Stimulated activated CD4-positive, alpha-beta T cell treated with anti-CD3 and anti-CD28 coated beads, Interleukin-12 subunit alpha, Interleukin-12 subunit beta, amount 100 ng/mL, for 4 hours (primary cell): ENCODE measurements at regions not wholly inside any gene's neighbourhood (a gene's known extent, or its start where the extent isn't known, plus 50 kb on each side); places are given as distances from the start of the nearest gene placed in this dataset.
"Not testable (repeated sequence)": the region's sequence is repeated elsewhere in the genome, so short reads cannot be mapped to it uniquely, and the experiment has no call there.

Source experiments
- DNase-seq: peaks from one replicate; pipeline ENCODE4 v3.0.0-alpha.2; 2020

DNA sequence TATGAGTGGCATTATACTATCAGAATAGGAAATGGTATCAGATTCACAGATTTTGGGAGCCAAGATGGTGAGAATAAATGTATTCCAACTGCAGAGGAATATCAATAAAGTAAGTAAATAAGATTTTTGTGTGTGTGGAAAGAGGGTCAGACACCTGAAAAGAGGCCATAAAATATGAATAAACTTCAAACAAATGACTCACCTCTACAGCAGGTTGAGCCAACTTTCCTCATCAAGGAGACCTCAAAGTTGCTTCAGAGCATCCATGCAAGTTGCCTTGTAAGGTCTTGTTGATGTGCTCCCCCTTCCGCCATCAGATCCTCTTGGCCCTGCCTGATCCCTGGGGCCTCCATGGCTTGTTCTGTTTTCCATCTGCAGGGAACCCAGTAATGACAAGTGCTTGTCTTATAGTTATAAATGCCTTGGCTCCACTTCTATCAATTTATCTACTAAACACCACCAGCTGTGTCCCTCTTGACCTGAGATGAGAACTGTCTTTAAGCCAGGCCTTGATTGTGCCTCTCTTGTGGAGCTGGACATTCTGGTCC lies 775.6 kb downstream of the LTN1 start:
- DNase-seq = no peak

DNA sequence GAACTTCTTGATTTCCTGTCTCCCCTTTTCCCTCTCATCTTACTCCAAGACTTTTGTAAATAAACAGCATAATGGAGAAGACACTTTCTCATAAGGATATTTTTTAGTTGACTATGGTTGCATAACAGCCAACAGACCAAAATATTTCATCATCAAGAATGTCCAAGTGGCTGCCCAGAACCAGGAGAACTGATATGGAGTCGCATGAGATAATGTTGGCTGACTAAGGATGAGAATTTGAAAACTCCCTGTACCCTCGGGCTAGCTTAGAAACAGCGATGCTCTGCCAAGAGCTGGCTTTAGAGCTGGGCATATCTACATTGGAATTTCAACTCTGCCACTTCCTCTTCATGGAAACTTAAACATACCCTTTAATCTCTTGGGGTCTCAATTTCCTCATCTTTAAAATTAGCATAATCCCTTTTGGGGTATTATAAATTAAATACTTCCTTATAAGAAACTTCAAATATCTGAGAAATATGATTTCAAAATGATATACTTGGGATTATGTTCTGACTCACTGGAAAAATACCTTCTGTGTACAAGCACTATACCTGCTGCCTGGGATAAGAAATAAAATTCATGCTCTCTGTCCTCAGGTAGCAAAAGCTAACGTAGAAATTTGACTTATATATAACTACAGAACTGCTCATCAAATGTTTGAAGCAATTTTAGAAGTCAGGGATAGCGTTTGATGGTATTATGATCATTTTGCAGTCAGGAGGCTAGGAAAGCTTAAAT lies 777.3 kb downstream of the LTN1 start:
- no peak for DNase-seq

DNA sequence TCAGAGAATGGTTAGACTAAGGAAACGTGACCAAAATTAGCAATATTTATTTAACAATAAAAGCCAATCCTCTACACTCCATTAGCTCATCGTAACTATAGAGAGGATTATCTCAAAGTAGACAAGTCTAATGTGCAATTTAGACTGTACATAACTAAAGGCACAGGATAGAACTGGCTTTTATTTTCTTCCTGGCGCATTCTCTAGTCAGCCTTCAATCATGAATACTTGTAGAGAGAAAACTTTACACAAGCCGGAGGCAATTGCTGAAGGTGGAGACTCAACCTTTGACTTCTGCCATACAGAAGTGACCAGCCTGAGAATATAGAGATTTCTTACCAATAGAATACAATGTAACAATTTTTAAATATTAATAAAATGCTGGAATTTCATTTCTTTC lies 777.9 kb downstream of the LTN1 start:
- no peak for DNase-seq

DNA sequence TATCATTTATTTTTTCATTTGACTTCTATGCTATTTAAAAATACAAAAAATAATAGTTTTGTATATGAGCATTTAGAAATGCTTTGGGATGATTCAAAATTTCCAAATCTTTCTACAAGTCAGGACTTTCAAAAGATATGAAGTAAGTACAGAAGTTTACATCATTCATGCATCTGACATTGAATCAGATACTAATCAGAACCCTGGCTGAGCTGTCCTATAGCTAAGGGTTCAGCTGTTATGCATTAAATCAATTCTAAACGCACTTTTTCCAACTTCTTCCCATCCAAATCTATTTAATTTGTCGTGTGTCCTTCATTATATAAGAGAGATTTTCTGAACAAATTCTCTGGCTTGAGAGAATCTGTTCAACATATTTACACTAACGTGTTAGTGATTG lies 779.4 kb downstream of the LTN1 start:
- DNase-seq = no peak

DNA sequence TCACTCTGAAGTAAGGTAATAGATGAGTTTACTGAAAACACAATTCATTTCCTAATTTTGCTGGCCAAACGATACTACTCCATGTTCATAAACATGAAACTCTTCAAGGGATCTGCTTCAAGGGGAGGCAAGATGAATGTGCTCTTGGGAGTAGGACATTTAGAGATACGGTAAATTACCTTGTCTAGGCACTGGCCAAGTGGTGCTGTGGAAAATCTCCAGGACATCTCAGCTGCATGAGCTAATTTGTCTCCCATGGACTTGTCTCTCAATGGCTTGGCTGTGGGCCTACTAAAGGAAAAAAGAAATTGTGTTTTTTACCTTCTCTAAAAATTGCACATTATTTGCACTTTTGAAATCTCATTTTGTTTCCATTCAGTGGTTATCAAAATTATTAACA lies 780.6 kb downstream of the LTN1 start:
- no peak for DNase-seq

DNA sequence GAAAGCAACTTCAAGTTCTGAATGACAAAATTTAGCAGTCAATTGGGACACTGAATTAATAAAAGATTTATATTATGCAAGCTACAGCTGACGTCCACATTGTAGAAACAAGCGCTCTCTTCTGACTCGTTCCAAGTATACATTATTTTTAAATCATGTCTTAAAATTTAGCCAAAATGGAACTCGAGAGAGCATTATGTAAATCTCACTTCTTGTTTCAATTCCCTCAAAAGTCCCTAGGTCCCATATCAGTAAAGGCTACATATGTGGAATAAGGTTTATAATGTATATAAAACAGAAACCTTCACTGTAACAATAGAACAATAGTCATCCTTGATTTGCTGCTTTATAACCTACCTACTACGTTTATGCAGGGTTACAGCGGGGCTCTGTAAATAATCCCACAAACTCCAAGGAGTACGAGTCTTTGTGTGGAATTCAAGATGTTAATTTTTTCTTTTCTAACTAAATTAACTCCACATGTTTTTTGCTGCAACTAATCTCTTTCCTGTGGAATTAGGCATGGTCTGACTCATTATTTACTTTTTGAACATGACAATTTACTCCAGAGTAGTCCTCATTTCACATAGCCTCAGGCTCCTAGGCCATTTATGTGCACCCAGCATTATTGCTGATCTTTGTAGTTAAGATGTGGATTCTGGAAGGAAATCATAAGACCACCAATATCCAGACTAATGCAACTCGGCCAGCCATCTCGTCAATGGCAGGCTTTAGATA lies 785.1 kb downstream of the LTN1 start:
- no peak for DNase-seq

DNA sequence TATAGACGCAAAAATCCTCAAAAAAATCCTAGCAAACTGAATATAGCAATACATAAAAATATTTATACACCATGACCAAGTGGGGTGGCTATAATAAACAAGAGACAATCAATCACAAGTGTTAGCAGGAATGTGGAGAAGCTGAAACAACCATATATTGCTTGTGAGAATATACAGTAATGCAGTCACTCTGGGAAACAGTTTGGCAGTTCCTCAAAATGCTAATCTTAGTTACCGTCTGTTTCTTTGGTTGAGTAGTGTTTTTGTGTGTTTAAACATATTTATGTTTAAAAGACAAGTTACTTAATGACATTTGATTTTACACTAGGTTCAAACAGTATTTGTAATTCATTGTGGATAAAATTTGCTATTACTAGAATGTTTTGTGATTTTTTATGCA lies 792.0 kb downstream of the LTN1 start:
- DNase-seq = no peak

DNA sequence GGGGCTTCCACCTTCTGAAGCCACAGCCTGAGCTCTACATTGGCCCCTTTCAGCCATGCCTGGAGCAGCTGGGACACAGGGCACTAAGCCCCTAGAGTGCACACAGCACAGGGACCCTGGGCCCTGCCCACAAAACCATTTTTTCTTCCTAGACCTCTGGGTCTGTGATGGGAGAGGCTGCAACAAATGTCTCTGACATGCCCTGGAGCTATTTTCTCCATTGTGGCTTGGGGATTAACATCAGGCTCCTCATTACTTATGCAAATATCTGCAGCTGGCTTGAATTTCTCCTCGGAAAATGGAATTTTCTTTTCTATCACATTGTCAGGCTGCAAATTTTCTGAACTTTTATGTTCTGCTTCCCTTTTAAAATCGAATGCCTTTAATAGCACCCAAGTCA lies 795.7 kb downstream of the LTN1 start:
- no peak for DNase-seq

DNA sequence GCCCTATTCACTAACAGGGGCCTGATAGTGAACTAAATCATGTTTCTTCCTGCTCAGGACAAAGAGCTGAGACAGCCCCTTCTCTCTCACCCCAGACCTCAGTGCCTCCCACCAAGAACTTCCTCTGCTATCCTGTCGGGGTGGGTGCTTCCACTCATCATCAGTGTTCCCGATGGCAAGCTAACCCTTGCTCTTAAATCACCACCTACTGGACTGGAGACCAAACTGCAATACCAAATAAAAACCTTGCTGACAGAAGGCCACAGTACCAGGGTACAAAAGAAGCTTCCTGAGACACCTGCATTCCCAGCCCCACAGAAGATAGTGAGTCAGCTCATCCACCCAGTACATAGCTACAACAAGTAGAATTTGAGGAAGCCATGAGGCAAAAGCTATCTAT lies 799.5 kb downstream of the LTN1 start:
- DNase-seq = no peak

DNA sequence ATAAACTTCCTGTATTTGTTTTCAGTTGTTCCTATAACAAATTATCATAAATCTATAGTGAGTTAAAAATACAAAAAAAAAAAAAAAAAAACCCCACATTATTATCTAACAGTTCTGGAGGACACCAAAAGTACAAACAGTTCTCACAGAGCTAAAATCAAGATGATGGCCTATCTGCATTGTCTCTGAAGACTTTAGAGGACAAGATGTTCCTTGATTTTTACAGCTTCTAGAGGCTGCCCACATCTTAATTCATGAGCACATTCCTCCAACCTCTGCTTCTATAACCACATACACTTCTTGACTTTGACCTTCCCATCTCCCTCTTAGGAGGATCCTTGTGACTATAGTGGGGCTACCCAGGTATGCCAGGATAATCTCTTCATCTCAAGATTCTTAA lies 806.1 kb downstream of the LTN1 start:
- no peak for DNase-seq

DNA sequence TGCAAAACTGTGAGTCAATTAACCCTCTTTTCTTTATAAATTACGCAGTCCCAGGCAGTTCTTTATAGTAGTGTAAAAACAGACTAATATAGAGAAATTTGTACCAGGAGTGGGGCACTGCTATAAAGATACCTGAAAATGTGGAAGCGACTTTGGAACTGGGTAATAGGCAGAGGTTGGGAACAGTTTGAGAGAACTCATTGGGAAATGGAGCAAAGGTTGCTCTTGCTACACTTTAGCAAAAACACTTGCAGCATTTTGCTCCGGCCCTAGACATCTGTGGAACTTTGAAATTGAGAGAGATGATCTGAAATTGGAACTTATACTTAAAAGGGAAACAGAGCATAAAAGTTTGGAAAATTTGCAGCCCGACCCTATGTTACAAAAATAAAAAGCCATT lies 810.9 kb downstream of the LTN1 start:
- no peak for DNase-seq

DNA sequence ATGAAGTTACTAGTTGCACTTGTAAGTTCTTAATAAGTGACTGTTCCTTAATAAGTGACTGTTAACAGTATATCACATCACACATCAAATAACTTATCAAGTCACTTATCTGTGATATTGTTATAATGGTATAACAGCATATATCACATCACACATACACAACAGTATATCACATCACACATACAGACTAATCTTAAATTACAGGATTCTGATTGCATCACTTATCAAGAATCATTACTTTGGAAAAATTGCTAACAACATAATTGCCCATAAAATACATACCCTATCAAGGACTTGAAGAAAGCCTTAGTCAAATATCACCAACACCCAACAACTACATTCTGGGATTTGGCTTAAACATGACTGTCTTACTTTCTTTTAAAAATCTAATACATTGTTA lies 813.5 kb downstream of the LTN1 start:
- no peak for DNase-seq

DNA sequence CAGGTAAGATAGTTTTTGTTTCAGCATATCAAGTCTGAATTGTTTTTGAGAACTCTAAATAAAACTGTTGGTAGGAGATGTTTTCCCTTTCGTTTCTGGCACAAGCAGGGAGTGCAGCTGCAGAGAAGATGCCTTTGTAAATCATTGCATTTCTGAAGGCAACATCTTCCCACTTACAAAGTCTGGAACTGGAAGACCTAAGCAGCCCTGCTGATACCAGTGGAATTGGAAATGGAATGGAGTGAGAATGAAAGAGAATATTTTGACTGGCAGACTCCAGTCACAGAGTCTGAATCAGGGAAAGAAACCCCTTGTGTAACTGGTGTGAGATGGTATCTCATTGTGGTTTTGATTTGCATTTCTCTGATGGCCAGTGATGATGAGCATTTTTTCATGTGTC lies 815.6 kb downstream of the LTN1 start:
- no peak for DNase-seq

DNA sequence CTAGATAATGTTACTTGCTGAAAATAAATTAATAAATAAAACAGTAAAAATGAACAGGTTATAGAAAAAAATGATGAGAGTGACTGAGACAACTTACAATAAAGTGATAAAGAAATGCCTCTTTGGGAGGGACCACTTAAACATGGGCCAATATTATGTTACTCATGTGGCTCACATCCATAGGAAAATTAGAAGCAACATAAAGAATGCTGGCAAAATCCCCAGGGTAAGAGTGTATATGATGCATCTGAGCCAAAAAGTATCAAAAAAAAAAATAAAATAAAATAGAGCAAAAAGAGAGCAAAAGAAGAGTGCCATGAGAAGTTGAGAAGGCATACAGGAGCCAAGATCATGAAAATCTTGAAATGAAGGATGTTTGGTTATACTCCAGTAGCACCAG lies 818.0 kb downstream of the LTN1 start:
- no peak for DNase-seq

DNA sequence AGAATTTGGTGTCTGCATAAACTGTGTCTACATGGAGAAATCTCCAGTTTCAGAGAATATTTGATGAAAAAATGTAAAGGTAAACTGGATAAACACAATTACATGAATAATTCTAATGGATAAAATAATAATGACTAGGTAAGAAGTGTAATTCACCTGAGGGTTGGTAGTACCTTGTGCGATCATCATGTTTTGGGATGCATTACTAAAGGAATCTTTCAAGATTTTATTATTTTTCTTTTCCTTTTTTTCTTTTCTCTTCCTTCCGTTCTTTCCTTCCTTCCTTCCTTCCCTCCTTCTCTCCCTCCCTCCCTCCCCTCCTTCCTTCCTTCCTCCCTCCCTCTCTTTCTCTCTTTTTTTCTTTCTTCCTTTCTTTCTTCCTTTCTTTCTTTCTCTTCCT lies 818.7 kb downstream of the LTN1 start:
- DNase-seq = no peak

DNA sequence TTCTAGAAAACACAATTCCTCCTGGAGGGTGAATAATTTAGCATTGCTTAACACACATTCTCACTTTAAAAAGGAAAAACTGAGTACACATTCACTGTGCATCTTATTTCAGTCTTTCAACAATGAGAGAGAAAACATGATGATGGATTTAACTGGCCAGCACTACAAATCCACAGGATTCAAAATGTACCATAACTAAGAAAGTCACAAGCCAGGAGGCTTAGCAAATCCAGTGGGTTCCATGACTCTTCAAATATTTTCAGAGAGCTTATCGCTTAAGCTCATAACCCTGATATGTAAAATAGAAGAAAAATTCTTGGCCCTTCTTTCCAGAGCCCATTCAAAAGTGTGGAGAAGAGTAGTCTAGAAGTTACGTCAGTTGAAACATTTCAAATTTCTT lies 820.3 kb downstream of the LTN1 start:
- no peak for DNase-seq

DNA sequence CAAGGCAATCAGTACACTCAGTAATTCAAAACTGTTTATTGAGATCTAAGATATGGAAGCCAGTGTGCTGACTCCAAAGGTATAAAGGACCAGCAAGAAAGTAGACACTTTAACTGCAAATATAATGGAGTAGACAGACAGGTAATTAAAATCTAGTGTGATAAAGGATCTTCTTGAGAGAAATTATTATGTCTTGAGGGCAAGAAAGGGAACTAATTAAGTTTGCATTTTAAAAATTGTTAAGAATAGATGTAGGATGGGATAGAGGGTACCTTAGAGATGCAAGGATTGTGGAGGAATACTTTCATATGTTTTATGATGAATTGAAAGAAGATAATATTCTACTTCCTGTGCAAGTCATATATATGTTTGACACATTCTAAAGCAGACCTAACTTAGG lies 825.3 kb downstream of the LTN1 start:
- no peak for DNase-seq

DNA sequence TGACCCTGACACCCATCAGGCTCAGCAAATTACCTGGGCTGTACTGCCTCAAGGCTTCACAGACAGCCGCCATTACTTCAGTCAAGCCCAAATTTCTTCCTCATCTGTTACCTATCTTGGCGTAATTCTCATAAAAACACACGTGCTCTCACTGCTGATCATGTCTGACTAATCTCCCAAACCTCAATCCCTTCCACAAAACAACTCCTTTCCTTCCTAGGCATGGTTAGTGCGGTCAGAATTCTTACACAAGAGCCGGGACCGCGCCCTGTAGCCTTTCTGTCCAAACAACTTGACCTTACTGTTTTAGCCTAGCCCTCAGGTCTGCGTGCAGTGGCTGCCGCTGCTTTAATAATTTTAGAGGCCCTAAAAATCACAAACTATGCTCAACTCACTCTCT lies 828.2 kb downstream of the LTN1 start:
- DNase-seq = not testable (repeated sequence)

DNA sequence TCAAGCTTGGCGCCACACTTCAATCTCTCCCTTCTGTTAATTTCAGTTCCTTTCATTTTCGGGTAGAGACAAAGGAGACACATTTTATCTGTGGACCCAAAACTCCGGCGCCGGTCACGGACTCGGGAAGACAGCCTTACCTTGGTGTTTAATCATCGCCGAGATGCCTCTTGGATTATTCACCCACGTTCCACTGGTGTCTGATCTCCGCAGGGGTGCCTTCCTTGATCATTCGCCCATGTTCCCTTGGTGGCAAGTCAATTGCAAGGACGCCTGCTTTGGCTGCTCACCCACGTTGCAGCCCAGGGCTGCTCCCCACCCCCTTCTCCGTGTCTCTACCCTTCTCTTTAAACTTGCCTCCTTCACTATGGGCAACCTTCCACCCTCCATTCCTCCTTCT lies 830.6 kb downstream of the LTN1 start:
- not testable (repeated sequence) for DNase-seq

DNA sequence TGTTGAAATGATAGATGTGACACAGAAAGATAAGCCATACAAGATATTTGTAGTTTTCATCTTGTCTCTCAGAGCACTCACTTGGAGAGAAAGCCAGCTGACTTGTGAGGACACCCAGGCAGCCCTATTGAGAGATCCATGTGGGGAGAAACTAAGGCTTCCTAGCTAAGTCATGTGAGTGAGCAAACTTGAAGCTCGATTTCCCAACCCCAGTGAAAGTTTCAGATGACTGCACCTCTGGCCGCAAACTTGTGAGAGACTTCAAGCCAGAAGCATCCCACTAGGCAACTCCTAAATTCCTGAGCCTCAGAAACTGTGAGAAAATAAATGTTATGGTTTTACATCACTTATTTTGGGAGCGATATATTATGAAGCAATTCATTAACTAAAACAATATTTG lies 832.3 kb downstream of the LTN1 start:
- DNase-seq = no peak

DNA sequence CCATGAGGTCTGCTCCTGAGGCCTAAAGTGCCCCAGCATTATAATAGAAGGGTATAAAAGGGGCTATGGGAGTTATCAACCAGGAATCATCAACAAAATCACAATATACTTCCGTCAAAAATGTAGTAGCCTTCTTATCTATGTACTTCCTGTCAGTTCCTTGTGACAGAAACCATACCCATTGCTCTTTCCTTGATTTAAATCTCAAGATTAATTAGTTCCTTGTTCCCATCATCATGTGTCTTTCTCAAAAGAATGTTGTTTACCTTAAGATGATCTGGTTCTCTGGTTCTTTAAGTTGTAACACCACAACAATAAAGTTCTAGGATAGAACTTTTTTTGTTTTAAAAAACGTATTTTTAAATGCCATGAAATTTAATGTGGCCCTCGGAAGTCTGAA lies 833.3 kb downstream of the LTN1 start:
- DNase-seq = no peak

DNA sequence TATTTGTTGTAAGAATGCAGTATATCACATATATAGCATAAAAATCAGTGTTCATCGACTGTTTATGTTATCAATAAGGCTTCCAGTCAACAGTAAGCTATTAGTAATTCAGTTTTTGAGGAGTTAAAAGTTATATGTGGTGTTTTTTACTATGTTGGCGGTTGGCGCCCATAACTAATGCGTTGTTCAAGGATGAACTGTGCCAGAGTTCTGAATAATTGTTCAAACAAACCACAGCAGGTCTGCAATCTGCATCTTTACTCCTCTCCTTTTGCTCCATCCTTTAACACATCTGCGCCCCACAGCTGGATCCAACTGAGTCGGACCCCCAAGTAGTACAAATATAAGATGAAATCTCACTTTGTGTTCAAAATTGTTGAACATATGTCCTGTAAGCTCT lies 836.1 kb downstream of the LTN1 start:
- no peak for DNase-seq

DNA sequence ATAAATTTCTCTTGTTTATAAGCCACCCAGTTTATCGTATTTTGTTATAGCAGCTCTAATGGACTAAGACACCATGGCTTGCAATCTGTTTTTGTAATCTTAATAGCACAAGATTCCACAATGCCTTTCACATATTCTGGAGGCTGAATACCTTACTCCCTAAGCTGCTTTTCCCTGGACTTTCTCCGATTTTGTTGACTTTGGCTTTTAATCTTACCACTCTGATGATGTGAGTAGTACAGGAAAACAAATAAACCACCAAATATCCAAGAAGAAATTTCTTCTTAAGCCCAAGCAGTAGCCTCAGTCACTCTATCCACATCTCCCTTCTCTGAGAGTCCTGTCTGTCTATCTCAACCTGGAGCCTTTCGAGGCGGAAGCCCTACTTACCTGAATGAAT lies 838.6 kb downstream of the LTN1 start:
- DNase-seq = no peak

DNA sequence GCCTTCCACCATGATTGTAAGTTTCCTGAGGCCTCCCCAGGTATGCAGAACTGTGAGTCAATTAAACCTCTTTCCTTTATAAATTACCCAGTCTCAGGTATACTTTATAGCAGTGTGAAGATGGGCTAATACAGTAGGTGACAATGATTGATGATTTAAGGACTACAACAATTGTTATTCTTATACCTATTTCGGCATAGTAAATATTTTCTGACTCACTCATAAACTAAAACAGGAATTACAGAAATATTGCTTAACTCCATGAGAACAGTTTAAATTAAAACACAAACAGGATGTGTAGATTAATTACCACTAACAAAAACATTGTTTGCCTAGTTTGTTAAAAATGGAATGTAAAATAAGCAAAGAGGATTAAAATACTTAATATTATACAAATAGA lies 839.9 kb downstream of the LTN1 start:
- no peak for DNase-seq

DNA sequence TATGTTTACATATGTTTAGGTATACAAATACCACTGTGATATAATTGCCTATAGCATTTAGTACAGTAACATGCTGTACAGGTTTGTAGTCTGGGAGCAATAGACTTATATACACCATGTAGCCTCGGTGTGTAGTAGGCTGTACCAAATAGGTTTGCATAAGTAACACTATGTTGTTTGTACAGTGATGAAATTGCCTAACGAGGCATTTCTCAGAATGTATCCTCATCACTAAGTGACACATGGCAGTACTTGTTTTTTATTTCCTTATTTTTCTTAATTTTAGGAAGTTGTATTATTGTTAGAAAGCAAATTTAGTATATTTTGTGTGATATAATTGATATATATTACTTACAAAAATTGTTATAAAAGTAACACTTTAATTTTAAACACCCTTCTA lies 840.9 kb downstream of the LTN1 start:
- DNase-seq = no peak
